ENCODE measurements at regions not wholly inside any gene's neighbourhood (a gene's known extent, or its start where the extent isn't known, plus 50 kb on each side); places are given as distances from the start of the nearest gene placed in this dataset.
"Not testable (repeated sequence)": the region's sequence is repeated elsewhere in the genome, so short reads cannot be mapped to it uniquely, and the experiment has no call there.

GRCh38 chr18:14987377-14987776 is 239.4 kb downstream of the ANKRD30B start:
- TF ChIP-seq CTCF (IDR thresholded peaks at IDR 0.05); CBFB (CRISPR knock-in tag; IDR thresholded peaks at IDR 0.05; ENCODE audit: low read depth); STAT6 (CRISPR knock-in tag; conservative IDR thresholded peaks at IDR 0.05; ENCODE audit: low read depth); SMAD4 (CRISPR knock-in tag; IDR thresholded peaks at IDR 0.05); OVOL2 (CRISPR knock-in tag; IDR thresholded peaks at IDR 0.05; ENCODE audit: borderline replicate concordance); RELA (CRISPR knock-in tag; IDR thresholded peaks at IDR 0.05; ENCODE audit: borderline replicate concordance); CREB1 (CRISPR knock-in tag; IDR thresholded peaks at IDR 0.05); NFE2L1 (CRISPR knock-in tag; IDR thresholded peaks at IDR 0.05); NR2C2 (CRISPR knock-in tag; IDR thresholded peaks at IDR 0.05): not testable (repeated sequence)
- TF ChIP-seq, protein P1, sequence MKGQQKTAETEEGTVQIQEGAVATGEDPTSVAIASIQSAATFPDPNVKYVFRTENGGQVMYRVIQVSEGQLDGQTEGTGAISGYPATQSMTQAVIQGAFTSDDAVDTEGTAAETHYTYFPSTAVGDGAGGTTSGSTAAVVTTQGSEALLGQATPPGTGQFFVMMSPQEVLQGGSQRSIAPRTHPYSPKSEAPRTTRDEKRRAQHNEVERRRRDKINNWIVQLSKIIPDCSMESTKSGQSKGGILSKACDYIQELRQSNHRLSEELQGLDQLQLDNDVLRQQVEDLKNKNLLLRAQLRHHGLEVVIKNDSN (CRISPR knock-in tag; IDR thresholded peaks at IDR 0.05): not testable (repeated sequence)
- TF ChIP-seq, protein P2, sequence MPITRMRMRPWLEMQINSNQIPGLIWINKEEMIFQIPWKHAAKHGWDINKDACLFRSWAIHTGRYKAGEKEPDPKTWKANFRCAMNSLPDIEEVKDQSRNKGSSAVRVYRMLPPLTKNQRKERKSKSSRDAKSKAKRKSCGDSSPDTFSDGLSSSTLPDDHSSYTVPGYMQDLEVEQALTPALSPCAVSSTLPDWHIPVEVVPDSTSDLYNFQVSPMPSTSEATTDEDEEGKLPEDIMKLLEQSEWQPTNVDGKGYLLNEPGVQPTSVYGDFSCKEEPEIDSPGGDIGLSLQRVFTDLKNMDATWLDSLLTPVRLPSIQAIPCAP (CRISPR knock-in tag; IDR thresholded peaks at IDR 0.05): not testable (repeated sequence)

All from WTC11 (cell line).